MCF 10A (cell line): ENCODE measurements at regions not wholly inside any gene's neighbourhood (a gene's known extent, or its start where the extent isn't known, plus 50 kb on each side); places are given as distances from the start of the nearest gene placed in this dataset.

Experiments
- BruUV-seq: library from RNA; stranded (reverse); fragments of 400-500 nt; replicated peaks from 2 replicates; lab custom pipeline; 2021; lab: Mats Ljungman, UMichigan
- CTCF ChIA-PET: fragments of 300-600 bp; sonication (Branson Sonifier 250); formaldehyde crosslinking; extraction: SDS; loops from one replicate; lab custom pipeline; 2021; ENCODE audit warnings: antibody characterized with exemption, inconsistent platforms; lab: Yijun Ruan, JAX
- POLR2A ChIA-PET: fragments of 300-600, 350-650 bp; sonication (Branson Sonifier 250); formaldehyde crosslinking; extraction: SDS; loops from one replicate; lab custom pipeline; 2020; ENCODE audit warnings: antibody characterized with exemption, inconsistent platforms; lab: Yijun Ruan, JAX
- DNase-seq: peaks from one replicate; pipeline ENCODE4 v3.0.0-alpha.2; 2018; ENCODE audit not compliant: unreplicated experiment
- H3K27ac Mint-ChIP-seq: one replicate; pipeline ENCODE4 v1.8.0; 2022; ENCODE audit warnings: mild to moderate bottlenecking, low read depth, mixed read lengths; ENCODE audit not compliant: unreplicated experiment
- H3K27me3 Mint-ChIP-seq: one replicate; pipeline ENCODE4 v1.8.0; 2022; ENCODE audit warnings: mixed read lengths; ENCODE audit not compliant: insufficient read depth, unreplicated experiment
- H3K36me3 Mint-ChIP-seq: one replicate; pipeline ENCODE4 v1.8.0; 2022; ENCODE audit warnings: mild to moderate bottlenecking, moderate library complexity, mixed read lengths; ENCODE audit not compliant: insufficient read depth, unreplicated experiment
- H3K4me1 Mint-ChIP-seq: one replicate; pipeline ENCODE4 v1.8.0; 2022; ENCODE audit warnings: mixed read lengths; ENCODE audit not compliant: insufficient read depth, unreplicated experiment
- H3K4me3 Mint-ChIP-seq: one replicate; pipeline ENCODE4 v1.8.0; 2022; ENCODE audit warnings: mild to moderate bottlenecking, moderate library complexity, mixed read lengths; ENCODE audit not compliant: unreplicated experiment
- H3K9me3 Mint-ChIP-seq: one replicate; pipeline ENCODE4 v1.8.0; 2022; ENCODE audit warnings: mixed read lengths; ENCODE audit not compliant: unreplicated experiment
- CTCF ChIP-seq: fragments of 200-600 bp; IDR thresholded peaks from one replicate; pipeline ENCODE4 v1.8.0; 2022; ENCODE audit warnings: antibody characterized with exemption, mild to moderate bottlenecking; ENCODE audit not compliant: unreplicated experiment
- intact Hi-C: fragments of 100-400 bp; cut with micrococcal nuclease; formaldehyde crosslinking; loops from 2 replicates; pipeline ENCODE4 v1.14.1; 2022

- ChIA-PET POLR2A (interaction anchor here (0.6 kb wide), 1 partner anchor 14 kb away, joined by 3 read pairs; no protein-coding TSS in a partner anchor), CTCF (interaction anchor here (0.9 to 1.0 kb wide), 2 partner anchors 28 to 221 kb away, joined by 4 read pairs; no protein-coding TSS in a partner anchor)
- no peak for TF ChIP-seq CTCF
- BruUV-seq = no TSS peak
- Mint-ChIP-seq H3K9me3 (peaks cover 6% of the 10 kb centered on the region), H3K36me3 (no peaks in the 10 kb centered on the region), H3K4me1 (peaks cover 6% of the 10 kb centered on the region), H3K27me3 (no peaks in the 10 kb centered on the region), H3K4me3 (no peak overlapping the region), H3K27ac (no peak overlapping the region)
- intact Hi-C loops = no loop called here
- no peak for DNase-seq
These were observed 753.2 kb downstream of the TLR4 start for GRCh38 chr9:118457171-118458000.

- Mint-ChIP-seq H3K4me1 (peaks cover 6% of the 10 kb centered on the region), H3K9me3 (peaks cover 6% of the 10 kb centered on the region), H3K4me3 (no peak overlapping the region), H3K27ac (no peak overlapping the region), H3K27me3 (no peaks in the 10 kb centered on the region), H3K36me3 (no peaks in the 10 kb centered on the region)
- BruUV-seq = no TSS peak
- intact Hi-C loops = no loop called here
- no peak for DNase-seq
- CTCF ChIA-PET = interaction anchor here (0.6 to 0.7 kb wide), 2 partner anchors 1096 to 1962 kb away, joined by 3 to 5 read pairs; no protein-coding TSS in a partner anchor
- TF ChIP-seq CTCF = no peak
- POLR2A ChIA-PET = no interaction called here
These were observed 755.7 kb downstream of the TLR4 start for GRCh38 chr9:118459913-118460312.

- TF ChIP-seq CTCF = no peak
- H3K27me3 Mint-ChIP-seq = no peaks in the 10 kb centered on the region
- no peak overlapping the region for H3K4me3 Mint-ChIP-seq
- intact Hi-C loops = no loop called here
- DNase-seq = no peak
- no peaks in the 10 kb centered on the region for H3K36me3 Mint-ChIP-seq
- POLR2A ChIA-PET = no interaction called here
- H3K27ac Mint-ChIP-seq = no peak overlapping the region
- peaks cover 6% of the 10 kb centered on the region for H3K9me3 Mint-ChIP-seq
- H3K4me1 Mint-ChIP-seq = no peaks in the 10 kb centered on the region
- no TSS peak for BruUV-seq
- CTCF ChIA-PET = interaction anchor here (0.8 kb wide), 1 partner anchor 293 kb away, joined by 5 read pairs; no protein-coding TSS in a partner anchor
These were observed 759.2 kb downstream of the TLR4 start for GRCh38 chr9:118463419-118463818.

GRCh38 chr9:118473521-118473920 is 769.3 kb downstream of the TLR4 start:
- no peak overlapping the region for H3K4me3 Mint-ChIP-seq
- ChIA-PET POLR2A (interaction anchor here (0.7 kb wide), 1 partner anchor 11 kb away, joined by 3 read pairs; no protein-coding TSS in a partner anchor), CTCF (interaction anchor here (0.7 kb wide), 1 partner anchor 11 kb away, joined by 3 read pairs; no protein-coding TSS in a partner anchor)
- intact Hi-C loops = no loop called here
- H3K9me3 Mint-ChIP-seq = no peaks in the 10 kb centered on the region
- no peak overlapping the region for H3K27ac Mint-ChIP-seq
- no peak for DNase-seq
- no peaks in the 10 kb centered on the region for H3K4me1 Mint-ChIP-seq
- H3K27me3 Mint-ChIP-seq = no peaks in the 10 kb centered on the region
- H3K36me3 Mint-ChIP-seq = peaks cover 6% of the 10 kb centered on the region
- BruUV-seq = no TSS peak
- no peak for TF ChIP-seq CTCF
